Keratinocyte (primary cell): ENCODE measurements at regions not wholly inside any gene's neighbourhood (a gene's known extent, or its start where the extent isn't known, plus 50 kb on each side); places are given as distances from the start of the nearest gene placed in this dataset.

Experiments
- DNase-seq: peaks from one replicate; pipeline ENCODE4 v3.0.0-alpha.2; 2011; ENCODE audit warnings: low read depth, missing footprints, low spot score
- FAIRE-seq: peaks from 2 replicates; lab custom pipeline; 2011; peaks lifted over from hg19 to GRCh38; lab: Jason Lieb, UNC
- H2AFZ ChIP-seq: 2 replicates; pipeline ENCODE4 v1.6.0; 2012; ENCODE audit warnings: low read length, control low read depth, inconsistent platforms; ENCODE audit not compliant: control insufficient read depth
- H3K27ac ChIP-seq: 2 replicates; pipeline ENCODE4 v1.5.1; 2011; ENCODE audit warnings: low read length; ENCODE audit not compliant: control insufficient read depth, insufficient read depth
- H3K27me3 ChIP-seq: 3 replicates; pipeline ENCODE4 v1.6.0; 2011; ENCODE audit warnings: low read length; ENCODE audit not compliant: control insufficient read depth, insufficient read depth; ENCODE audit errors: extremely low read depth
- H3K36me3 ChIP-seq, 2 experiments: 2 replicates in 1 of 2; 3 replicates in 1 of 2; pipeline ENCODE4 v1.5.1; 2011; ENCODE audit warnings: low read length in 2 of 2, mild to moderate bottlenecking in 1 of 2; ENCODE audit not compliant: control insufficient read depth in 2 of 2, insufficient read depth in 2 of 2; ENCODE audit errors: extremely low read depth in 1 of 2
- H3K4me1 ChIP-seq: 3 replicates; pipeline ENCODE4 v1.5.1; 2011; ENCODE audit warnings: low read length; ENCODE audit not compliant: control insufficient read depth, insufficient read depth; ENCODE audit errors: extremely low read depth
- H3K4me2 ChIP-seq: 3 replicates; pipeline ENCODE4 v1.6.0; 2011; ENCODE audit warnings: low read depth, low read length; ENCODE audit not compliant: control insufficient read depth, insufficient read depth; ENCODE audit errors: extremely low read depth
- H3K4me3 ChIP-seq, 3 experiments: fragments of 200-600 bp in 1 of 3; sonication (generic) in 1 of 3; 2 replicates in 2 of 3; 3 replicates in 1 of 3; pipeline ENCODE4 v1.5.1; 2011 to 2016; ENCODE audit warnings: low read length in 3 of 3, mild to moderate bottlenecking in 3 of 3, control low read depth in 2 of 3, inconsistent platforms in 1 of 3, low read depth in 1 of 3, mixed read lengths in 1 of 3, mixed run types in 1 of 3, moderate library complexity in 1 of 3; ENCODE audit not compliant: control insufficient read depth in 2 of 3, insufficient read depth in 2 of 3; ENCODE audit errors: extremely low read depth in 1 of 3
- H3K79me2 ChIP-seq: 2 replicates; pipeline ENCODE4 v1.6.0; 2012; ENCODE audit warnings: low read length; ENCODE audit not compliant: control insufficient read depth, insufficient read depth
- H3K9ac ChIP-seq: 3 replicates; pipeline ENCODE4 v1.6.0; 2011; ENCODE audit warnings: low read length; ENCODE audit not compliant: control insufficient read depth, insufficient read depth; ENCODE audit errors: extremely low read depth
- H3K9me1 ChIP-seq: 3 replicates; pipeline ENCODE4 v1.6.0; 2011; ENCODE audit warnings: low read length; ENCODE audit not compliant: control insufficient read depth, insufficient read depth; ENCODE audit errors: extremely low read depth
- H3K9me3 ChIP-seq: 2 replicates; pipeline ENCODE4 v1.5.1; 2012; ENCODE audit warnings: low read depth, low read length; ENCODE audit not compliant: control insufficient read depth
- H4K20me1 ChIP-seq: 3 replicates; pipeline ENCODE4 v1.6.0; 2011; ENCODE audit warnings: low read length; ENCODE audit not compliant: control insufficient read depth, insufficient read depth; ENCODE audit errors: extremely low read depth
- CTCF ChIP-seq, 3 experiments: IDR thresholded peaks in 1 of 3; conservative IDR thresholded peaks in 1 of 3; optimal IDR thresholded peaks in 1 of 3; 2 replicates in 2 of 3; 3 replicates in 1 of 3; pipeline versions ENCODE3 to v1.5.1; 2011; ENCODE audit warnings: low read length in 3 of 3, mild to moderate bottlenecking in 3 of 3, moderate library complexity in 2 of 3, control low read depth in 1 of 3, inconsistent platforms in 1 of 3; ENCODE audit not compliant: insufficient read depth in 2 of 3; ENCODE audit errors: extremely low read depth in 1 of 3
- EZH2 ChIP-seq: IDR thresholded peaks from one replicate; pipeline ENCODE4 v1.6.1; 2012; ENCODE audit warnings: inconsistent platforms, mild to moderate bottlenecking, low read length, moderate library complexity
- dilution Hi-C: fragments of 300-500 bp; cut with MboI; formaldehyde crosslinking; loops from one replicate; pipeline ENCODE4 v1.7.0; 2020; ENCODE audit warnings: low sequenced_read_pairs; ENCODE audit not compliant: extremely low pct_ligation_motif_present

- FAIRE-seq (no peak), DNase-seq (no peak)
- no peak overlapping the region for H3K4me3 ChIP-seq
- H3K4me1 ChIP-seq, result peaks cover 21% of the 10 kb centered on the region
- TF ChIP-seq CTCF (optimal IDR thresholded peaks at IDR 0.05 in 1 of 3, IDR thresholded peaks at IDR 0.05 in 1 of 3, conservative IDR thresholded peaks at IDR 0.05 in 1 of 3; ENCODE audit: extremely low read depth in 1 of 3, insufficient read depth in 2 of 3, low read length in 3 of 3) (no peak), EZH2 (no peak)
- H3K9me1 ChIP-seq, result peaks cover 2% of the 10 kb centered on the region
- H3K79me2 ChIP-seq, result no peaks in the 10 kb centered on the region
- H3K4me2 ChIP-seq, result peak overlapping the region; percentile 31
- peak overlapping the region; percentile 54 for H2AFZ ChIP-seq
- no peak overlapping the region for H3K27ac ChIP-seq
- dilution Hi-C loops, result no loop called here
- no peaks in the 10 kb centered on the region for H3K9me3 ChIP-seq
- H3K36me3 ChIP-seq, result no peaks in the 10 kb centered on the region
- H3K27me3 ChIP-seq, result no peaks in the 10 kb centered on the region
- H4K20me1 ChIP-seq, result no peaks in the 10 kb centered on the region
- no peak overlapping the region for H3K9ac ChIP-seq
These were observed 183.1 kb downstream of the GAS1 start for GRCh38 chr9:86764221-86764624.

DNA sequence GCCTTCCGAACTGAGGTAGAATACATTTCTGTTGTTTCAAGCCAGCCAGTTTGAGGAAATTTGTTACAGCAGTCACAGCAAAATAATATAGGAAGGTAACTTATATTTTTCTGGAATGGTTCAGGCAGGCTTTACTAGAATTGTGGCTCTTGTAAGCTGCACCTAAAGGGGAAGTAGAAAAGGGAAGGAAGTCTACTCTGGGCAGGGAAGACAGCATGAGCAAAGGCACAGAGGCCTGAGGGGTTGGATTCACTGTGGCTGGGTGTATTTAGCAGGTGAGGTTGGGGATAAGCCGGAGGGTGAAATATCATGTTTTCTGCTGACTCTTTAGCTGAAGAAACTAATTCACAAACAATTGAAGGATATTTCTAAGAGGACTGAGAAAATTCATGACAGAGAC, 183.5 kb downstream of the GAS1 start:
- Histone ChIP-seq H3K9me3 (no peaks in the 10 kb centered on the region), H3K4me1 (peaks cover 21% of the 10 kb centered on the region), H3K4me2 (peak overlapping the region; percentile 31), H3K36me3 (no peaks in the 10 kb centered on the region), H3K9me1 (peaks cover 2% of the 10 kb centered on the region), H3K27ac (no peak overlapping the region), H3K9ac (no peak overlapping the region), H3K4me3 (no peak overlapping the region), H3K27me3 (no peaks in the 10 kb centered on the region), H3K79me2 (no peaks in the 10 kb centered on the region), H2AFZ (no peak overlapping the region), H4K20me1 (no peaks in the 10 kb centered on the region)
- dilution Hi-C loops, result no loop called here
- no peak for FAIRE-seq
- DNase-seq, result no peak
- TF ChIP-seq CTCF (optimal IDR thresholded peaks at IDR 0.05 in 1 of 3, IDR thresholded peaks at IDR 0.05 in 1 of 3, conservative IDR thresholded peaks at IDR 0.05 in 1 of 3; ENCODE audit: extremely low read depth in 1 of 3, insufficient read depth in 2 of 3, low read length in 3 of 3), result no peak
- TF ChIP-seq EZH2, result no peak
